ENCODE measurements at regions not wholly inside any gene's neighbourhood (a gene's known extent, or its start where the extent isn't known, plus 50 kb on each side); places are given as distances from the start of the nearest gene placed in this dataset.
"Not testable (repeated sequence)": the region's sequence is repeated elsewhere in the genome, so short reads cannot be mapped to it uniquely, and the experiment has no call there.

DNA sequence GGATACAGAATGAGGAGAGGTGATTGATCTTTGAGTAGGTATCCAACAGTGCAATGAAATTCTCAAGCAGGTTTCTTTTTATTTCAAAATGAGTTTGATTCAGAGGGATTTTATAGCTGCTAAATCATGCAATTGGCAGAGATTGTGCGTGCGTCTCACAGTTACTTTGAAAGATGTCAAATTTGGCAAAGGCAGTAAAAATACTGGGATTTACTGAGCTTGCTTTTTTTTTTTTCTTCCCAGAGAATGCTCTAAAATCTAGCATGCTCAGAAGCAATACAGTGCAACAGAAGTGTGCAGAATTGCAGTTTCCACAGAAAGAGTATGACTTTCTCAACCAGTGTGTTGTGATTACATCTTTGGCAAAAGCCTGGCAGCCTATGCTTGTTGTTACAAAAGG is 410.7 kb upstream of the GOT2 start:
- no peak overlapping the region for H3K4me3 ChIP-seq (ENCODE audit: low read length)
- no peak for DNase-seq (ENCODE audit: low read depth, low spot score)

DNA sequence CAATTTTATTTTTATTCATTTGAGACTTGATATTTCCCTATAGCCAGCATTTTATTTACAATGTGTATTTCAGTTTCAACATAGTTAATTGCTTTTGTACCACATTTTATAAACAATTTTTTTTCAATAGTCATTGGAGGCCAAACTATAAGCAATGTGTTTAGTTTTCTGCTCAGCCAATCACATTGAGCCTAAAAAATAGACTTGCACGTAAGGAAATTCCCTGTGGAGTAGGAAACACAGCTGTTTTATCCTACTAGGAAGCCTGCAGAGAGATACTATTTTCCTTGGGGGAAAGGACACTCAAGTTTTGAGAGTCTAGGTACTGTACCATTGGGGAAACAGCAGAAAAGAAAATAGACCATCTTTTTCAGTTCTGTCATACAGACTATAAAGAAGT is 410.2 kb upstream of the GOT2 start:
- no peak overlapping the region for H3K4me3 ChIP-seq (ENCODE audit: low read length)
- DNase-seq (ENCODE audit: low read depth, low spot score) = no peak

DNA sequence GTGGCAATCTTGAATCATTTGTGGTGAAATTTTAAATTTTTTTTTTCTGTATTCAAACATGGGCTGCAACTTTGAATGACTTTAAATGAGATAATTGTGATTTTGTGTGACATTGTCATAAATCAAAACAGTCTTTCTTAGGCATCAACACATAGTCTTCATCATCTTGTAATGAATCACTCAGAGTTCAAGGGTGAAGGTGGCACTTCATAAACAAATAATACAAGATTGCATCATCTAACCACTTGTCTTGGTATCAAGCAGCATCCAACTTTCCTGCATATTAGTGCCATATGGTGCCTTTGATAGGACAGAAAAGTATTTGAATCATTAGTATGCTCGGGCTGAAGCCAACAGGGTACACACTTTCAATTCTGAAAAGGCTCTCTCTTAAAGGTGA is 392.4 kb upstream of the GOT2 start:
- no peak overlapping the region for H3K4me3 ChIP-seq (ENCODE audit: low read length)
- no peak for DNase-seq (ENCODE audit: low read depth, low spot score)

DNA sequence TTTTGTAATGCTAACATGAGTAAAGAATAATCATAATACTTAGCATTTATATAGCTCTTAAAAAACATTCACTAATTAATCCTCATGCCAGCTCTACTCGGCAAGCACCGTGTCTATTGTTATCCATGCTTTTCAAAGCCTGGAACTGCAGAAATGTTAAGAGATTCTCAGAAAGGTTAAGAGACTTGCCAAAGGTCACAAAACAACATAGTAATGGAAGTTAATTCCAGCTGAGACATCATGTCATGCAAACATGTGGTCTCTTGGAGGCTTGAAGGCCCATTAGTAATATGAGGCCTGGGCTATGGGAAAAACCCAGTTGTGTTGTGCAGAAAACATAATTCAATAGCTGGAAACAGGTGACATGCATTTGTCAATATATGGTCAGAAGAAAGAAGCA is 389.9 kb upstream of the GOT2 start:
- H3K4me3 ChIP-seq (ENCODE audit: low read length) = no peak overlapping the region
- DNase-seq (ENCODE audit: low read depth, low spot score) = no peak

DNA sequence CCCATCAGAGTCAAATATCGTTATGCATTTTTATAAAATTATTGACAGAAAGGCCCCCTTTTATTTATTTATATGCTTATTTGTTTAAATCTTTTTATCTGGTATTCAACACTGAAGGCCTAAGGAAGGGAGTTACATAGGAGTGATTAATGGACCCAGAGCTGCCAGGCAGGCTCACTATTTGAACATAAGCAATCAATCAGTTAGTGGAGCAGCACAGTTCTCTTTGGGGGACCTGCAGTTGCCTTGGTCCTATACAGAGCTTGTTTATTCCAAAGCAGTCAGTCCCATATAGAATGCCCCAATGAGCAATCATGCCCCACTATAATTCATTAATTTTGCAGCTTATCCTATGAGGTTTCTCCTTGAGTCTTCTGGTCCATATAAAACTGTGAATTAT is 389.4 kb upstream of the GOT2 start:
- no peak overlapping the region for H3K4me3 ChIP-seq (ENCODE audit: low read length)
- no peak for DNase-seq (ENCODE audit: low read depth, low spot score)

DNA sequence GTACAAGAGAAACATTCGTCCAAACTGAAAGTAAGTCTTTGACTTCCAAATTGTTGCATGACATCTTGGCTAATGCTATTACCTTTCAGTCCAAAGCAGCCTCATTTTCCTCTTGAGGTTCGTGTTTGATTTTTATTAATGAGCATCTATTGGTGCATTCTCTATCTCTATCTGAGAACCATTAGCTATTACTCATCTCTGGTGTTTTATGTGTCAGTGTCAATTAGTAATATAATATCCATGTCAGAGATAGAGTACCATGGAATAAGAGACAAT is 388.1 kb upstream of the GOT2 start:
- no peak overlapping the region for H3K4me3 ChIP-seq (ENCODE audit: low read length)

DNA sequence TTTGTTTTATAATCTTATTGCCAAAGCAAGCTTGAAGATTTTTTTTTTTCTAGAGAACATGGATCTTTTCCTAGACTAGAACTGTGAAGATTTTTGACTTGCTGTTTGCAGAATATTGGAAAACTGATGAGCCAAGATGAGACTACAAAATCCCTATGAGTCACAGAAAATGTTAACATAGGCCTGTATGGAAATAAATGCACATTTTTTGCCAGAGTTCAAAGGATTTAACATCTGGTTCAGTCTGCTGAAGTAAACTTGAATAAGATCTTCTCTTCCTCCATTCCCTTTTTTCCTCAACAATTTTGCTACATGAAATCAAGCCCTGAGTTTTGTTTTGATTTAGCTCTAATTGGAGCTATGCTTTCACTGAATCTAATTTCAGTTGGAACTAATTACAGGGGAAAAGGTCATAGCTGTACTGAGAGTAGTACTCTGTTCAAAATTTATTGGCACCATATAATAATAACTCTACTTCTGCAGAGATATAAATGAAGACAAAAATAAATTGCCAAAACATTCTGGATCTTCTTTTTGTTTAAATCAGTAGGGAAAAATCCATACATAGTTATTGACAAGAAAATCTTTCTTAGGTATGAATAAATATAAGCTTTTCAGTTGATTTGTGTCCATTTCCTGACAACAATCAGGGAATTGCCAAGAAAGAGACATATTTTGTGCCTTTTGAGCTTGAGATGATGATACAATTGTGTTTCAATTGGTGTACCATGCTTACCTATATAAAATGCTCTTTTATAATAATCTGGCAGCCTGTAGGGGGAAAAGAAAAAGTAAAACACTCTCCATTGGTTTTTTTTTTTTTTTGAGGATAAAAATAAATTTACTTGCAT is 387.5 kb upstream of the GOT2 start:
- H3K4me3 ChIP-seq (ENCODE audit: low read length) = no peak overlapping the region
- DNase-seq (ENCODE audit: low read depth, low spot score) = no peak

More for the DNA sequence above, 388.1 kb upstream of the GOT2 start:
- no peak for DNase-seq (ENCODE audit: low read depth, low spot score)

DNA sequence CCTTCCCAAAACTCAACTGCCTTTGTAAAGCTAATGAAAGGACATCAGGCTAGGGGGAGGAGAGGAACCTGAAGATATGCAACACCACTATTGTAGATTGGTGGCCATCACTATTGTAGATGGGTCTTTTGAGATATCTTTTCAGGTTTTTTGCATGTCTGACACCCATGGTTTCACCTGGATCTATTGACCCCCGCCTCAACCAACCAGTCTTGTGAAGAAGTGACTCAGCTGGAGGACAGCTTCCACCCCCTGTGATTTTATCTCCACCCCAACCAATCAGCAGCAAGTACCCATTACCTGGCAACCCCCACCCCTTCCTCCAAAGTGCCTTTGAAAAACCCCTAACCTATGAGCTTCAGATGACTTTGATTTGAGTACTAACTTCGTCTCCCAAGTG is 382.6 kb upstream of the GOT2 start:
- no peak overlapping the region for H3K4me3 ChIP-seq (ENCODE audit: low read length)
- no peak for DNase-seq (ENCODE audit: low read depth, low spot score)

DNA sequence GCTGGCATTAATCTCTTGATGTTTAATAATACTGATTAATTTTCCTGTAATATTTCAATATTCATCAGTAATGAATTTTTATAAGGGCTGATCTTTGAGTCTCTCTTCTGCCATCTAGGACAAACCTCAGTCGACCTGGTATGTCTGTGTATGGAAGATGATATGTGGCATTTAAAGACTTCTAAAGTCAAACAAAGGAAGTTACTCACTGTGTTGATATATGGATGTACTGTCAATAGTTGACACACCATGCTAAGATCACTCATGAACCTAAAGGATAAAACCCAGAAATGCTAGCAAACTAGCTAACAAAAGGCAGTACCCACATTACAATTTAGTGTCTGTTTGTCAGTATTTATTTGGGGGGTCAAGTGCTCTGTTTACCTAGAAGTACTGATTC is 380.7 kb upstream of the GOT2 start:
- DNase-seq (ENCODE audit: low read depth, low spot score) = no peak
- H3K4me3 ChIP-seq (ENCODE audit: low read length) = no peak overlapping the region

DNA sequence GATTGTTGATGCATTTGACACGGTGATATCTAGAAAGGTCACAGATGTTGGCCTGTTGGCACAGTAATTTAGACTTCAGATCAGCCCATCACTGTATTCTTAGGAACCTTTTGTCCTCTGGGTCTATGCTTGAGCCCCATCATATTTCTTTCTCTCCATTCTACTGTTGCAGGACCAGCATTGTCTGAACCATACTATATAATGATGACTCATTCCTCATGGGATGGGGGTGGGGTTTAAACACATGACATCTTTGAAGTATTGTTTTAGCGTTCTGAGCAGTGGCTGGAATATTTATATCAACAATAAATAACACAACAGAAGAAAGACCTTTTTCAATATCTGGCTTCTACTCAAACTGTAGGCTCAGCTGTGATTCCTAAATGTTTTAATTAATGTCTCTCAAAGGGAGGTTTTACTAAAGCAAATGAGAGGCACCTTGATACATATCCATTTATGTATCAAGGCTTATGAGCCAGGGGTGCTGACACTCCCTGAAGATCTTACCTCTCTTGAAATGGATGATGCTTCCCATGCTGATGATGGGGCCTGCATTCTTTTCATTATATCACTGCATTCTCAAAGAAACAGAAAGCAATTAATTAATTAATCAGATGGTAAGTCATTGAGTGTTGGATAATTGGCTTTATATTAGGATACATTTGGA is 379.0 kb upstream of the GOT2 start:
- DNase-seq (ENCODE audit: low read depth, low spot score) = no peak
- no peak overlapping the region for H3K4me3 ChIP-seq (ENCODE audit: low read length)

DNA sequence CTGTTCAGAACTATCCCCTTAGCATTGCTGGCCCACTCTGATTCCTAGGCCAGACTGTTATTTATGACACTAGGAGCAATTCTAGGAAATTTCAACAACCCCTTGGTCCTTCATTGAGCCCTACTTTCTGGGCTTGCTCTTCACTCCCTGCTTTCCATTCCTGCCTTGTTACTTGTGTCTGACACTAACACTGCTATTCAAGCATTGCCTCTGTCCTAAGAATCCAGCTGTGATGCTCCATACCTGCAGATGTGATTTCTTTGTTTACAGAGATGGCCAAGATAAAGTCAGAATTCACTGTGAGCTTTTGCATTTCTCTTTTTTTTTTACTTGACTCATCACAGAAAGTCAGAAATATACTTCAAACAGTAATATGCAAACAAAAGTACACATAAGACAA is 377.2 kb upstream of the GOT2 start:
- no peak overlapping the region for H3K4me3 ChIP-seq (ENCODE audit: low read length)
- no peak for DNase-seq (ENCODE audit: low read depth, low spot score)

DNA sequence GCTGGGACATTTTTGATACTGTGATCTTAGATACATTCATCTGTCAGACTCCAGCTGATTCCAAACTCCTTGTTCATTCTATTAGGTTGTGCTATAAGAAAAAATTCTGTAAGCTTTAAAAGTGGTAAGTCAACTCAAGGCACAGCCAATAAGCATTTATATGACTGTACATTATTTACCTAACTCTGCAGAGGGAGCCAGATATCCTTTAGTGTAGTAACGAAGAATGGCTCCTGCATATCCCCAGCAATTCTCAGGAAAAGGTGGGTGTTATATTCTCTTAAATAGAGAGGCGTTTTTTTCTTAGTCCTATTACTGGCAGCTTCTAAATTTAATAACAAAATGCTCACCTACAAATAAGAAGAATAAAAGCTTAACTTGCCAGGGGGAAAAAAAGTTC is 374.3 kb upstream of the GOT2 start:
- no peak for DNase-seq (ENCODE audit: low read depth, low spot score)
- H3K4me3 ChIP-seq (ENCODE audit: low read length) = no peak overlapping the region

DNA sequence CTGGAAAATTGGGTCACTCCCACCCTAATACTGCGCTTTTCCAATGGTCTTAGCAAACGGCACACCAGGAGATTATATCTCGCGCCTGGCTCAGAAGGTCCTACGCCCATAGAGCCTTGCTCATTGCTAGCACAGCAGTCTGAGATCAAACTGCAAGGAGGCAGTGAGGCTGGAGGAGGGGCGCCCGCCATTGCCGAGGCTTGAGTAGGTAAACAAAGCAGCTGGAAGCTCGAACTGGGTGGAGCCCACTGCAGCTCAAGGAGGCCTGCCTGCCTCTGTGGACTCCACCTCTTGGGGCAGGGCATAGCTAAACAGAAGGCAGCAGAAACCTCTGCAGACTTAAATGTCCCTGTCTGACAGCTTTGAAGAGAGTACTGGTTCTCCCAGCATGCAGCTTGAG is 362.6 kb upstream of the GOT2 start:
- H3K4me3 ChIP-seq (ENCODE audit: low read length); DNase-seq (ENCODE audit: low read depth, low spot score): not testable (repeated sequence)

DNA sequence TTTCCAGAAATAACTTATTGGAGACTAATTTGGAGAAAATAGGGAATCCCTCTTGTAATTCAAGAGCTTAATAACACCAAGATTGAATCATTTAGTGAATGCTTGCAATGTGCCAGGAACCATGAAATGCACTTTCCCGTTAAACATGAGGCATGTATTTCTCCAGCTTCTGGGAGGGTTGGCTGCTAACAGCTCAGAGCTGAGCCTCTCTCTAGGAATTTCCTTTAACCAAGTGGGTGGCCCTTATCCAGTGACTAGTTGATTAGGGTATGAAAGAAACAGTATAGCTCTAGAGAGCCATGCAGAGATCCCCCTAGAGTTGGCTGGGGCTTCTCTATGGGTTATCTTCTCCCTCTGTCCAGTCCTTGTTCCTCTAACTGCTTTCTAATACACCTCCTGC is 356.4 kb upstream of the GOT2 start:
- no peak overlapping the region for H3K4me3 ChIP-seq (ENCODE audit: low read length)
- no peak for DNase-seq (ENCODE audit: low read depth, low spot score)

DNA sequence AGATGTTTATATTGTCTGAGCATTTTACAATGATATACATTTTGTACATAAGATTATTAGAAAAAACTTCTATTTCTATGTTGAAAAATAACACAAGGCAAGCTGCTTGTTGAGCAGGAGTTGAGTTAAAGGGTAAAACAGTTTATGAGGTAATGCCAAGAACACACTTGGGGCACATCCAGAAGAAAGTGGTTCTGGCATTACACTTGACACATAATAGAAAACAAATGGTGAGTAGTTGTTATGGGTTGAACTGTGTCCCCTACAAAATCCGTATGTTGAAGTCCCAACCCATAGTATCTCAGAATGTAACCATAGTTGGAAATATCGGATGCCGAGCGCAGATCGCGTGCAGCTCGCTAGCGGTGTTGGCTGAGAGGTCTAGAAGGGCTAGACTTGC is 354.3 kb upstream of the GOT2 start:
- no peak overlapping the region for H3K4me3 ChIP-seq (ENCODE audit: low read length)
- no peak for DNase-seq (ENCODE audit: low read depth, low spot score)

DNA sequence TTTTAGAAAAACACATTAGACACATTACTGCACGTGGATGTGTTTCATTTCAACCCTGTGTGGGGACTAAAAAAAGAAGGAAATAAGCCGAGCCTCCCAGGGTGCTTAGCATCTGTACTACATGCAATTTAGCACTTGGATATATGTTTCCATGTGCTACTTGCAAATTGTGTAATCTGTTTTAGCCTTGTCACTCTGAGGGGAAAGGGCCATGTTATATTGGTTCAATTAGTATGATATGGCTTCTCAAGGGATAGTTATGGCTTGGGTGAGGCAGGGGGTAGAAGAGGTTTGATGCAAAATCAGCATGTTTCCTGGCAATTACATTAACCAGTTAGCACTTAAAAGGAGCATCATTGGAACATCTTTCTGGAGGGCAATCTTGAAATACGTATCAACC is 353.5 kb upstream of the GOT2 start:
- no peak for DNase-seq (ENCODE audit: low read depth, low spot score)
- H3K4me3 ChIP-seq (ENCODE audit: low read length) = no peak overlapping the region

DNA sequence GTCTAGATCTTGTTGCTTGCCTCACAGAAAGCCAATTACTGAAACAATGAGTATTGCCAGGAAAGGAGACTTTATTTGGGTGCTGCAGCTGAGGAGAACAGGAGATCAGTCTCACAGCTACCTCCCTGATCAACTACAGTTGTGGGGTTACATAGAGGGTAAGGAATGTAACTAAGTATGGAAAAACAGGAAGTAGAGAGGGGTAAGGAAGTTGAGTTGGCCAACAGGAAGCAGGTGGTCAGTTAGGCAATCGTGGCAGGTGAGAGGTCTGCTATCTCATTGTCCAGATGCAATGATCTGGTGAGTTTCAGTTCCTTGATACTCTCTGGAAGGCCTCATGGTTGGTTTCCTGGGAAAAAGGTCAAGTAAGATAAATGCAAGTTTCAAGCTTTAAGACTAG is 333.1 kb upstream of the GOT2 start:
- H3K4me3 ChIP-seq (ENCODE audit: low read length) = no peak overlapping the region
- DNase-seq (ENCODE audit: low read depth, low spot score) = no peak

DNA sequence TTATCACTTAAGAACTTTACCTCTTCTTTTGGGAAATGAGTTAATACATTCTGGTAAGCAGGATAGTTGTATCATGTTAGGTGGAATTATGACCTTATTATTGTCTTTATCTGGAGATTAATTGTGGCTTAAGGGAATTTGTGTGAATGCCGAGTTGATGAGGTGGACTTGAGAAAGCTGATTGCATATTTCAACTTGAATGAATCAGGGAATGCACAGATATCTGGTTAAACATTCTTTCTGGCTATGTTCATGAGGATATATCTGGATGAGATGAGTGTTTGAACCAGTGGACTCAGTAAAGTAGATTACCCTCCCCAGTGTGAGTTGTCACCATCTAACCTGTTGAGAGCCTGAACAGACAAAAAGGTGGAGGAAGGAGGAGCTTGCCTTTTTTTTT is 326.1 kb upstream of the GOT2 start:
- DNase-seq (ENCODE audit: low read depth, low spot score) = no peak
- no peak overlapping the region for H3K4me3 ChIP-seq (ENCODE audit: low read length)

DNA sequence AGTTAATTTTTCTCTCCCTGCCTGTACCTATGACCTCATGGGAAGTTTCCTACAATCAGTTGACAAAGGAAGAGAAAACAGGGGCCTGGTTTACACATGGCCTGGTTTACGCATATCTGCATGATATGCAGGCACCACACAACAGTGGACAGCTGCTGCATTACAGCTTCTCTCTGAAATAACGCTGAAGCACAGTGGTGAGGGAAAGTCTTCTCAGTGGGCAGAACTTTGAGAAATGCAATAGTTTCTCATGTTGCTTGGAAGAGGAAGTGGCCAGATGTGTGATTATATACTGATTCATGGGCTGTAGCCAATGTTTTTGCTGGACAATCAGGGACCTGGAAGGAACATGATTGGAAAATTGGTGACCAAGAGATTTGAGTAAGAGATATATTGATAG is 324.1 kb upstream of the GOT2 start:
- no peak for DNase-seq (ENCODE audit: low read depth, low spot score)
- no peak overlapping the region for H3K4me3 ChIP-seq (ENCODE audit: low read length)

DNA sequence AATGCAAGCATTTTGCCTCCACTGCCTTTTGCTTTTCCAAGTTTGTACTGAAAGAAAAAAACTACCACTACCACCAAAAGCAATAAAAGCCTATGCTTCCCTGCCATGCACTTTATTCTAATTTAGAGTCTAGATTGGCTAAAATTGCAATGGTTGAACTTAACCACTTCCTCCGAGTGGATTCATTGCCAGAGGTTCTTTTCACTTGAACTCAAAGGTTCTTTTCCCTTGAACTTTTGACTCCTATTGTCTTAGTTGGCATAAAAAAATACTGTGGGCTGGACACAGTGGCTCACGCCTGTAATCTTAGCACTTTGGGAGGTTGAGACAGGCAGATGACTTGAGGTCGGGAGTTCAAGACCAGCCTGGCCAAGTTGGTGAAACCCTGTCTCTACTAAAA is 319.8 kb upstream of the GOT2 start:
- no peak overlapping the region for H3K4me3 ChIP-seq (ENCODE audit: low read length)
- no peak for DNase-seq (ENCODE audit: low read depth, low spot score)

DNA sequence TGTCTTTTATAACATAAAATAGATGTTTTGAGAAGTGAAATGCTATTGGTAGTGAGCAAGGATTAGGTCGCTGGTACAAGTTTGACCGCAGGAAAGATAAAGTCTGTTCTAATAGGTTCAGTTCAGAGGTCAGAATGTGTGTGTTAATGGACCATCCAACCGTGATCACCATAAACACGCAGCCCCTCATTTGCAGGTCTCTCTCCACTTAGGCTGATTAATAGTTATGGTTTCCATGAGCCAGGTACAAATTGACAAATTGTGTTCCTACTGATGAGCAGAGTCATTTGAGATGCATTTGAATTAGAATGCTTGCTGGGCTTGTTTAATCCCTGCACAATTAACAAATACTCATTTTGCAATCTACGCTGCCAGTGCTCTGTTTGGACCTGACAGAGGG is 318.1 kb upstream of the GOT2 start:
- DNase-seq (ENCODE audit: low read depth, low spot score) = no peak
- H3K4me3 ChIP-seq (ENCODE audit: low read length) = no peak overlapping the region

Data from Jurkat, Clone E6-1 (cell line).